ENCODE measurements at regions not wholly inside any gene's neighbourhood (a gene's known extent, or its start where the extent isn't known, plus 50 kb on each side); places are given as distances from the start of the nearest gene placed in this dataset.

DNA sequence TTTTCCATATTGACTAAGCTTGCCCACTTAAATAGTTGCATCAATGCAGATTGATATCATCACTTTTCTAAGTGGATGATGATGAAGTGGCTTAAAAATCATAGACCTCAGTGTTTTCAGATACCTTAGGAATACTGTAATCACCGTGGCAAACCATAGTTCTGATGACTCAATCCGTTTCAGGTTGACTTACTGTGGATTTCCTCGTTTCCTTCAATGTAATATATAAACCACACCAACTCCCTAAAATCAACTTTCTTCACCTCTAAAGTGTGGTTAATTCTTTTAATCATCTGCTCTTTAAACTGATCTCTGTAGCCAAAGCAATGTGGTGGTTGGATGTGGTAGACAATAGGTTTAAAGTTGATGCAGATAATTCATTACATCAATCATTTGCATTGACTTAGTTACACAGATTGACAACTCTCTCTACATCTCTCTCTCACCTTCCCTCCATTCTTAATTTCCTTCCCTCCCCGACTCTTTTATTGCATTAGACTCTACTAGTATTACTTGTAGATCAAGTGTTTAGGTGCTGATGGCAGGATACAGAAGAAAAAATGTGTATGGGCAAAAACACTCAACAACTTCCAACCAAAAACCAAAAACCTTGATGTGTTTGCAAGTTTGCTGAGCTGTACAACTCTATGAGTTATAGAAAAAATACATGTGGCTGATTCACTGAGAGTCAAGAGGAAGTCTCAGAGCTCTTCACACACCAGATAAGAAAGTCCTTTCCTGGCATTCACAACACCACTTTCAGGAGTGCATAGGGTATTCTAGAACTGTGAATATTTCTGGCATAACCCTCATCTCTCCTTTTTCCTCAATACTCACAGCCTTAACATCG, 243.5 kb downstream of the NFKBIZ start (continued):
- TF ChIP-seq, protein P1, sequence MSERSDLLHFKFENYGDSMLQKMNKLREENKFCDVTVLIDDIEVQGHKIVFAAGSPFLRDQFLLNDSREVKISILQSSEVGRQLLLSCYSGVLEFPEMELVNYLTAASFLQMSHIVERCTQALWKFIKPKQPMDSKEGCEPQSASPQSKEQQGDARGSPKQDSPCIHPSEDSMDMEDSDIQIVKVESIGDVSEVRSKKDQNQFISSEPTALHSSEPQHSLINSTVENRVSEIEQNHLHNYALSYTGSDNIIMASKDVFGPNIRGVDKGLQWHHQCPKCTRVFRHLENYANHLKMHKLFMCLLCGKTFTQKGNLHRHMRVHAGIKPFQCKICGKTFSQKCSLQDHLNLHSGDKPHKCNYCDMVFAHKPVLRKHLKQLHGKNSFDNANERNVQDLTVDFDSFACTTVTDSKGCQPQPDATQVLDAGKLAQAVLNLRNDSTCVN (tag by site-specific recombination; optimal IDR thresholded peaks at IDR 0.05), result no peak
- no peak for TF ChIP-seq ZNF394 (tag by site-specific recombination; IDR thresholded peaks at IDR 0.05; ENCODE audit: borderline replicate concordance)
- TF ChIP-seq, protein P2, sequence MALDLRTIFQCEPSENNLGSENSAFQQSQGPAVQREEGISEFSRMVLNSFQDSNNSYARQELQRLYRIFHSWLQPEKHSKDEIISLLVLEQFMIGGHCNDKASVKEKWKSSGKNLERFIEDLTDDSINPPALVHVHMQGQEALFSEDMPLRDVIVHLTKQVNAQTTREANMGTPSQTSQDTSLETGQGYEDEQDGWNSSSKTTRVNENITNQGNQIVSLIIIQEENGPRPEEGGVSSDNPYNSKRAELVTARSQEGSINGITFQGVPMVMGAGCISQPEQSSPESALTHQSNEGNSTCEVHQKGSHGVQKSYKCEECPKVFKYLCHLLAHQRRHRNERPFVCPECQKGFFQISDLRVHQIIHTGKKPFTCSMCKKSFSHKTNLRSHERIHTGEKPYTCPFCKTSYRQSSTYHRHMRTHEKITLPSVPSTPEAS (tag by site-specific recombination; IDR thresholded peaks at IDR 0.05), result no peak
- TF ChIP-seq GLI4 (tag by site-specific recombination; IDR thresholded peaks at IDR 0.05), result no peak
- no peak for TF ChIP-seq ZNF658 (tag by site-specific recombination; IDR thresholded peaks at IDR 0.05)
- 0 out of 2 replicates have a peak, but pooled peaks have one; percentile 30 for TF ChIP-seq KLF10 (tag by site-specific recombination; IDR thresholded peaks at IDR 0.05)
- TF ChIP-seq SALL2 (tag by site-specific recombination; IDR thresholded peaks at IDR 0.05; ENCODE audit: borderline replicate concordance), result no peak
- TF ChIP-seq ZNF777 (tag by site-specific recombination; IDR thresholded peaks at IDR 0.05; ENCODE audit: borderline replicate concordance), result no peak
- TF ChIP-seq ZBTB48 (tag by site-specific recombination; IDR thresholded peaks at IDR 0.05), result no peak
- TF ChIP-seq ZNF629 (tag by site-specific recombination; IDR thresholded peaks at IDR 0.05), result peak; percentile 68
- TF ChIP-seq, protein P3, sequence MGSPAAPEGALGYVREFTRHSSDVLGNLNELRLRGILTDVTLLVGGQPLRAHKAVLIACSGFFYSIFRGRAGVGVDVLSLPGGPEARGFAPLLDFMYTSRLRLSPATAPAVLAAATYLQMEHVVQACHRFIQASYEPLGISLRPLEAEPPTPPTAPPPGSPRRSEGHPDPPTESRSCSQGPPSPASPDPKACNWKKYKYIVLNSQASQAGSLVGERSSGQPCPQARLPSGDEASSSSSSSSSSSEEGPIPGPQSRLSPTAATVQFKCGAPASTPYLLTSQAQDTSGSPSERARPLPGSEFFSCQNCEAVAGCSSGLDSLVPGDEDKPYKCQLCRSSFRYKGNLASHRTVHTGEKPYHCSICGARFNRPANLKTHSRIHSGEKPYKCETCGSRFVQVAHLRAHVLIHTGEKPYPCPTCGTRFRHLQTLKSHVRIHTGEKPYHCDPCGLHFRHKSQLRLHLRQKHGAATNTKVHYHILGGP (tag by site-specific recombination; IDR thresholded peaks at IDR 0.05), result no peak
- TF ChIP-seq ZNF560 (tag by site-specific recombination; IDR thresholded peaks at IDR 0.05; ENCODE audit: borderline replicate concordance), result no peak
- no peak for TF ChIP-seq ZBTB1 (tag by site-specific recombination; IDR thresholded peaks at IDR 0.05)
- no peak for TF ChIP-seq ZNF530 (tag by site-specific recombination; IDR thresholded peaks at IDR 0.05; ENCODE audit: low read depth)
- no peak for TF ChIP-seq SETDB1 (IDR thresholded peaks at IDR 0.05; ENCODE audit: insufficient read length, low read length)
- TF ChIP-seq, protein P4, sequence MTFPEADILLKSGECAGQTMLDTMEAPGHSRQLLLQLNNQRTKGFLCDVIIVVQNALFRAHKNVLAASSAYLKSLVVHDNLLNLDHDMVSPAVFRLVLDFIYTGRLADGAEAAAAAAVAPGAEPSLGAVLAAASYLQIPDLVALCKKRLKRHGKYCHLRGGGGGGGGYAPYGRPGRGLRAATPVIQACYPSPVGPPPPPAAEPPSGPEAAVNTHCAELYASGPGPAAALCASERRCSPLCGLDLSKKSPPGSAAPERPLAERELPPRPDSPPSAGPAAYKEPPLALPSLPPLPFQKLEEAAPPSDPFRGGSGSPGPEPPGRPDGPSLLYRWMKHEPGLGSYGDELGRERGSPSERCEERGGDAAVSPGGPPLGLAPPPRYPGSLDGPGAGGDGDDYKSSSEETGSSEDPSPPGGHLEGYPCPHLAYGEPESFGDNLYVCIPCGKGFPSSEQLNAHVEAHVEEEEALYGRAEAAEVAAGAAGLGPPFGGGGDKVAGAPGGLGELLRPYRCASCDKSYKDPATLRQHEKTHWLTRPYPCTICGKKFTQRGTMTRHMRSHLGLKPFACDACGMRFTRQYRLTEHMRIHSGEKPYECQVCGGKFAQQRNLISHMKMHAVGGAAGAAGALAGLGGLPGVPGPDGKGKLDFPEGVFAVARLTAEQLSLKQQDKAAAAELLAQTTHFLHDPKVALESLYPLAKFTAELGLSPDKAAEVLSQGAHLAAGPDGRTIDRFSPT (tag by site-specific recombination; IDR thresholded peaks at IDR 0.05), result 0 out of 2 replicates have a peak, but pooled peaks have one; percentile 44
- TF ChIP-seq ZNF140 (tag by site-specific recombination; IDR thresholded peaks at IDR 0.05), result no peak

DNA sequence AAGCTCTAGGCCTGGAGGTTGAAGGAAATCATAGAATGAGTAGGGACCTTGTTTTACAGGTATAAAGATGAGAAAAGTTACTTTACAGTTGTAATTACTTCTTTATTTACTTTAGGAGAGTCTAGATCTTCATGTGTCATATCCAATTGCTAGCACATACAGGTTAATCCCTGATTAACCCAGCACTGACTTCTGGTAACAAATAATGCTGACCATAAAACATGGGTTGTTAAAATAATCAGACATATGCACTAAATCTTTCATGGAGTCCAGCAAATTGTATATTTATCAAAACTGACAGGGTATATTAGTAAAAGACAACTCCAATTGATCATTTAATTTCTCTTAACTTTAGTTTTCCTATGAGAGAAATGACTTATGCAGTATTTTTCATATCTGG, 245.2 kb downstream of the NFKBIZ start:
- CTCF ChIA-PET, result no interaction called here
- H3K36me3 ChIP-seq (ENCODE audit: control insufficient read depth in 2 of 2, insufficient read depth in 1 of 2, low read length in 2 of 2), result no peaks in the 10 kb centered on the region
- POLR2A ChIA-PET, result no interaction called here
- H3K27ac ChIP-seq (ENCODE audit: extremely low read depth, low read depth, low read length), result no peak overlapping the region
- no peaks in the 10 kb centered on the region for H3K9me3 ChIP-seq (ENCODE audit: control insufficient read depth, insufficient read depth, low read depth, low read length)
- no peak overlapping the region for H3K4me3 ChIP-seq (ENCODE audit: low read depth, low read length)
- 0 out of 2 replicates have a peak, but pooled peaks have one; percentile 35 for TF ChIP-seq ZXDB (tag by site-specific recombination; IDR thresholded peaks at IDR 0.05)
- peak; percentile 61 for TF ChIP-seq ZNF843 (tag by site-specific recombination; IDR thresholded peaks at IDR 0.05)
- 0 out of 2 replicates have a peak, but pooled peaks have one; percentile 39 for TF ChIP-seq IKZF3 (tag by site-specific recombination; IDR thresholded peaks at IDR 0.05)
- peak; percentile 58 for TF ChIP-seq FEZF1 (tag by site-specific recombination; IDR thresholded peaks at IDR 0.05)
- TF ChIP-seq, protein P5, sequence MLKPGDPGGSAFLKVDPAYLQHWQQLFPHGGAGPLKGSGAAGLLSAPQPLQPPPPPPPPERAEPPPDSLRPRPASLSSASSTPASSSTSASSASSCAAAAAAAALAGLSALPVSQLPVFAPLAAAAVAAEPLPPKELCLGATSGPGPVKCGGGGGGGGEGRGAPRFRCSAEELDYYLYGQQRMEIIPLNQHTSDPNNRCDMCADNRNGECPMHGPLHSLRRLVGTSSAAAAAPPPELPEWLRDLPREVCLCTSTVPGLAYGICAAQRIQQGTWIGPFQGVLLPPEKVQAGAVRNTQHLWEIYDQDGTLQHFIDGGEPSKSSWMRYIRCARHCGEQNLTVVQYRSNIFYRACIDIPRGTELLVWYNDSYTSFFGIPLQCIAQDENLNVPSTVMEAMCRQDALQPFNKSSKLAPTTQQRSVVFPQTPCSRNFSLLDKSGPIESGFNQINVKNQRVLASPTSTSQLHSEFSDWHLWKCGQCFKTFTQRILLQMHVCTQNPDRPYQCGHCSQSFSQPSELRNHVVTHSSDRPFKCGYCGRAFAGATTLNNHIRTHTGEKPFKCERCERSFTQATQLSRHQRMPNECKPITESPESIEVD (tag by site-specific recombination; IDR thresholded peaks at IDR 0.05), result peak; percentile 72
- TF ChIP-seq, protein P6, sequence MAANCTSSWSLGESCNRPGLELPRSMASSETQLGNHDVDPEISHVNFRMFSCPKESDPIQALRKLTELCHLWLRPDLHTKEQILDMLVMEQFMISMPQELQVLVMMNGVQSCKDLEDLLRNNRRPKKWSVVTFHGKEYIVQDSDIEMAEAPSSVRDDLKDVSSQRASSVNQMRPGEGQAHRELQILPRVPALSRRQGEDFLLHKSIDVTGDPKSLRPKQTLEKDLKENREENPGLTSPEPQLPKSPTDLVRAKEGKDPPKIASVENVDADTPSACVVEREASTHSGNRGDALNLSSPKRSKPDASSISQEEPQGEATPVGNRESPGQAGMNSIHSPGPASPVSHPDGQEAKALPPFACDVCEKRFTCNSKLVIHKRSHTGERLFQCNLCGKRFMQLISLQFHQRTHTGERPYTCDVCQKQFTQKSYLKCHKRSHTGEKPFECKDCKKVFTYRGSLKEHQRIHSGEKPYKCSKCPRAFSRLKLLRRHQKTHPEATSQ (tag by site-specific recombination; IDR thresholded peaks at IDR 0.05), result no peak
- TF ChIP-seq OSR2 (tag by site-specific recombination; IDR thresholded peaks at IDR 0.05), result peak; percentile 60
- TF ChIP-seq ZNF529 (tag by site-specific recombination; IDR thresholded peaks at IDR 0.05; ENCODE audit: insufficient replicate concordance), result no peak
- H3K4me1 ChIP-seq (ENCODE audit: control insufficient read depth, insufficient read depth, low read length), result no peaks in the 10 kb centered on the region

All from HEK293 (cell line).